Endometrium (tissue), 2 donors: ENCODE measurements at regions not wholly inside any gene's neighbourhood (a gene's known extent, or its start where the extent isn't known, plus 50 kb on each side); places are given as distances from the start of the nearest gene placed in this dataset.
"Not testable (repeated sequence)": the region's sequence is repeated elsewhere in the genome, so short reads cannot be mapped to it uniquely, and the experiment has no call there.

Experiments
- FAIRE-seq: peaks from 2 replicates; lab custom pipeline; 2012; peaks lifted over from hg19 to GRCh38; lab: Jason Lieb, UNC
- donor health status: control.
- donor health status: control.

- FAIRE-seq: no peak
Observed at GRCh38 chr10:30697806-30698205, 68.3 kb upstream of the LYZL2 start.

- FAIRE-seq: not testable (repeated sequence)
Observed at GRCh38 chr10:30697221-30697620, 67.7 kb upstream of the LYZL2 start.

- not testable (repeated sequence) for FAIRE-seq
Observed at GRCh38 chr10:30696416-30697185, 67.0 kb upstream of the LYZL2 start.

- FAIRE-seq: not testable (repeated sequence)
Observed at GRCh38 chr10:30695481-30696236, 66.1 kb upstream of the LYZL2 start.

GRCh38 chr10:30694518-30695228 is 65.1 kb upstream of the LYZL2 start:
- FAIRE-seq: no peak

- FAIRE-seq: no peak
Observed at GRCh38 chr10:30691639-30692015, 62.1 kb upstream of the LYZL2 start.

GRCh38 chr10:30690948-30691638 is 61.5 kb upstream of the LYZL2 start:
- not testable (repeated sequence) for FAIRE-seq

GRCh38 chr10:30688456-30688855 is 58.9 kb upstream of the LYZL2 start:
- FAIRE-seq: no peak

- FAIRE-seq: peak; percentile 64
Observed at GRCh38 chr10:30687698-30688213, 58.2 kb upstream of the LYZL2 start.

GRCh38 chr10:30686708-30687107 is 57.2 kb upstream of the LYZL2 start:
- no peak for FAIRE-seq

GRCh38 chr10:30683496-30683895 is 53.9 kb upstream of the LYZL2 start:
- no peak for FAIRE-seq

- peak; percentile 53 for FAIRE-seq
Observed at GRCh38 chr10:30682377-30683199, 53.0 kb upstream of the LYZL2 start.

- no peak for FAIRE-seq
Observed at GRCh38 chr10:30680908-30681307, 51.4 kb upstream of the LYZL2 start.
